ENCODE measurements at regions not wholly inside any gene's neighbourhood (a gene's known extent, or its start where the extent isn't known, plus 50 kb on each side); places are given as distances from the start of the nearest gene placed in this dataset.

DNA sequence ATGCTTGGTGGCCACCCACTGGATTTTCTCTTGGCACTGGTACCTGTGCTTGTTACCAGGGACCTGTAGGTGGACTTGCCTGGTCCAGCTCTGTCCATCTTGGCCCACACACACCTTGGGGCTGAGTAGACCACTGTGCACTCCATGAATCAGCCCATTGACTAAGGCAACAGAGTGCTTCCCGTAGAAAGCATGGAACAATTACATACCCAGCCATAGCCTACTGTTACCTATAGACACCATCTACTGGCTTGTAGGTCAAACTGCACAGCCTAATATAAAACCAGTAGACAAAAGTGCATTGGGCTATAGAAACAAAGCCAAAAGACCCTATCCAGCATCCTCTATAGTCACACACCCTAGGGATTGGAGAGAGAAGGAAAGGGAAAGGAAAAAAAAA is 378.9 kb downstream of the OTOL1 start:
- TF ChIP-seq, protein P1, sequence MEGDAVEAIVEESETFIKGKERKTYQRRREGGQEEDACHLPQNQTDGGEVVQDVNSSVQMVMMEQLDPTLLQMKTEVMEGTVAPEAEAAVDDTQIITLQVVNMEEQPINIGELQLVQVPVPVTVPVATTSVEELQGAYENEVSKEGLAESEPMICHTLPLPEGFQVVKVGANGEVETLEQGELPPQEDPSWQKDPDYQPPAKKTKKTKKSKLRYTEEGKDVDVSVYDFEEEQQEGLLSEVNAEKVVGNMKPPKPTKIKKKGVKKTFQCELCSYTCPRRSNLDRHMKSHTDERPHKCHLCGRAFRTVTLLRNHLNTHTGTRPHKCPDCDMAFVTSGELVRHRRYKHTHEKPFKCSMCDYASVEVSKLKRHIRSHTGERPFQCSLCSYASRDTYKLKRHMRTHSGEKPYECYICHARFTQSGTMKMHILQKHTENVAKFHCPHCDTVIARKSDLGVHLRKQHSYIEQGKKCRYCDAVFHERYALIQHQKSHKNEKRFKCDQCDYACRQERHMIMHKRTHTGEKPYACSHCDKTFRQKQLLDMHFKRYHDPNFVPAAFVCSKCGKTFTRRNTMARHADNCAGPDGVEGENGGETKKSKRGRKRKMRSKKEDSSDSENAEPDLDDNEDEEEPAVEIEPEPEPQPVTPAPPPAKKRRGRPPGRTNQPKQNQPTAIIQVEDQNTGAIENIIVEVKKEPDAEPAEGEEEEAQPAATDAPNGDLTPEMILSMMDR (tag by site-specific recombination; IDR thresholded peaks at IDR 0.05), result no peak
- TF ChIP-seq ZNF10 (tag by site-specific recombination; IDR thresholded peaks at IDR 0.05), result no peak
- TF ChIP-seq, protein P2, sequence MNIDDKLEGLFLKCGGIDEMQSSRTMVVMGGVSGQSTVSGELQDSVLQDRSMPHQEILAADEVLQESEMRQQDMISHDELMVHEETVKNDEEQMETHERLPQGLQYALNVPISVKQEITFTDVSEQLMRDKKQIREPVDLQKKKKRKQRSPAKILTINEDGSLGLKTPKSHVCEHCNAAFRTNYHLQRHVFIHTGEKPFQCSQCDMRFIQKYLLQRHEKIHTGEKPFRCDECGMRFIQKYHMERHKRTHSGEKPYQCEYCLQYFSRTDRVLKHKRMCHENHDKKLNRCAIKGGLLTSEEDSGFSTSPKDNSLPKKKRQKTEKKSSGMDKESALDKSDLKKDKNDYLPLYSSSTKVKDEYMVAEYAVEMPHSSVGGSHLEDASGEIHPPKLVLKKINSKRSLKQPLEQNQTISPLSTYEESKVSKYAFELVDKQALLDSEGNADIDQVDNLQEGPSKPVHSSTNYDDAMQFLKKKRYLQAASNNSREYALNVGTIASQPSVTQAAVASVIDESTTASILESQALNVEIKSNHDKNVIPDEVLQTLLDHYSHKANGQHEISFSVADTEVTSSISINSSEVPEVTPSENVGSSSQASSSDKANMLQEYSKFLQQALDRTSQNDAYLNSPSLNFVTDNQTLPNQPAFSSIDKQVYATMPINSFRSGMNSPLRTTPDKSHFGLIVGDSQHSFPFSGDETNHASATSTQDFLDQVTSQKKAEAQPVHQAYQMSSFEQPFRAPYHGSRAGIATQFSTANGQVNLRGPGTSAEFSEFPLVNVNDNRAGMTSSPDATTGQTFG (tag by site-specific recombination; IDR thresholded peaks at IDR 0.05; ENCODE audit: borderline replicate concordance), result no peak
- TF ChIP-seq ZNF423 (tag by site-specific recombination; IDR thresholded peaks at IDR 0.05), result no peak
- no peak for TF ChIP-seq ZIC2 (tag by site-specific recombination; IDR thresholded peaks at IDR 0.05)
- TF ChIP-seq, protein P3, sequence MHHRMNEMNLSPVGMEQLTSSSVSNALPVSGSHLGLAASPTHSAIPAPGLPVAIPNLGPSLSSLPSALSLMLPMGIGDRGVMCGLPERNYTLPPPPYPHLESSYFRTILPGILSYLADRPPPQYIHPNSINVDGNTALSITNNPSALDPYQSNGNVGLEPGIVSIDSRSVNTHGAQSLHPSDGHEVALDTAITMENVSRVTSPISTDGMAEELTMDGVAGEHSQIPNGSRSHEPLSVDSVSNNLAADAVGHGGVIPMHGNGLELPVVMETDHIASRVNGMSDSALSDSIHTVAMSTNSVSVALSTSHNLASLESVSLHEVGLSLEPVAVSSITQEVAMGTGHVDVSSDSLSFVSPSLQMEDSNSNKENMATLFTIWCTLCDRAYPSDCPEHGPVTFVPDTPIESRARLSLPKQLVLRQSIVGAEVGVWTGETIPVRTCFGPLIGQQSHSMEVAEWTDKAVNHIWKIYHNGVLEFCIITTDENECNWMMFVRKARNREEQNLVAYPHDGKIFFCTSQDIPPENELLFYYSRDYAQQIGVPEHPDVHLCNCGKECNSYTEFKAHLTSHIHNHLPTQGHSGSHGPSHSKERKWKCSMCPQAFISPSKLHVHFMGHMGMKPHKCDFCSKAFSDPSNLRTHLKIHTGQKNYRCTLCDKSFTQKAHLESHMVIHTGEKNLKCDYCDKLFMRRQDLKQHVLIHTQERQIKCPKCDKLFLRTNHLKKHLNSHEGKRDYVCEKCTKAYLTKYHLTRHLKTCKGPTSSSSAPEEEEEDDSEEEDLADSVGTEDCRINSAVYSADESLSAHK (tag by site-specific recombination; IDR thresholded peaks at IDR 0.05), result no peak
- TF ChIP-seq, protein P4, sequence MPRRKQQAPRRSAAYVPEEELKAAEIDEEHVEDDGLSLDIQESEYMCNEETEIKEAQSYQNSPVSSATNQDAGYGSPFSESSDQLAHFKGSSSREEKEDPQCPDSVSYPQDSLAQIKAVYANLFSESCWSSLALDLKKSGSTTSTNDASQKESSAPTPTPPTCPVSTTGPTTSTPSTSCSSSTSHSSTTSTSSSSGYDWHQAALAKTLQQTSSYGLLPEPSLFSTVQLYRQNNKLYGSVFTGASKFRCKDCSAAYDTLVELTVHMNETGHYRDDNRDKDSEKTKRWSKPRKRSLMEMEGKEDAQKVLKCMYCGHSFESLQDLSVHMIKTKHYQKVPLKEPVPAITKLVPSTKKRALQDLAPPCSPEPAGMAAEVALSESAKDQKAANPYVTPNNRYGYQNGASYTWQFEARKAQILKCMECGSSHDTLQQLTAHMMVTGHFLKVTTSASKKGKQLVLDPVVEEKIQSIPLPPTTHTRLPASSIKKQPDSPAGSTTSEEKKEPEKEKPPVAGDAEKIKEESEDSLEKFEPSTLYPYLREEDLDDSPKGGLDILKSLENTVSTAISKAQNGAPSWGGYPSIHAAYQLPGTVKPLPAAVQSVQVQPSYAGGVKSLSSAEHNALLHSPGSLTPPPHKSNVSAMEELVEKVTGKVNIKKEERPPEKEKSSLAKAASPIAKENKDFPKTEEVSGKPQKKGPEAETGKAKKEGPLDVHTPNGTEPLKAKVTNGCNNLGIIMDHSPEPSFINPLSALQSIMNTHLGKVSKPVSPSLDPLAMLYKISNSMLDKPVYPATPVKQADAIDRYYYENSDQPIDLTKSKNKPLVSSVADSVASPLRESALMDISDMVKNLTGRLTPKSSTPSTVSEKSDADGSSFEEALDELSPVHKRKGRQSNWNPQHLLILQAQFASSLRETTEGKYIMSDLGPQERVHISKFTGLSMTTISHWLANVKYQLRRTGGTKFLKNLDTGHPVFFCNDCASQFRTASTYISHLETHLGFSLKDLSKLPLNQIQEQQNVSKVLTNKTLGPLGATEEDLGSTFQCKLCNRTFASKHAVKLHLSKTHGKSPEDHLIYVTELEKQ (tag by site-specific recombination; IDR thresholded peaks at IDR 0.05; ENCODE audit: borderline replicate concordance), result no peak
